CD8-positive, alpha-beta memory T cell (primary cell): ENCODE measurements at regions not wholly inside any gene's neighbourhood (a gene's known extent, or its start where the extent isn't known, plus 50 kb on each side); places are given as distances from the start of the nearest gene placed in this dataset.

ENCODE experiments used
- CTCF ChIA-PET: fragments of 350-600 bp; sonication (Branson Sonifier 250); formaldehyde crosslinking; loops from one replicate; lab custom pipeline; 2021; ENCODE audit warnings: antibody characterized with exemption; lab: Charles Lee
- POLR2A ChIA-PET: fragments of 350-600 bp; sonication (Branson Sonifier 250); formaldehyde crosslinking; loops from one replicate; lab custom pipeline; 2021; ENCODE audit warnings: antibody characterized with exemption; lab: Charles Lee
- DNase-seq, 5 donors: peaks; one replicate each; pipeline versions ENCODE4 v3.0.0 to v3.0.0-alpha.2; 2020 to 2022; ENCODE audit warnings: mixed read lengths in 1 of 5
- H3K27ac ChIP-seq: one replicate; pipeline ENCODE4 v1.7.0; 2013; ENCODE audit warnings: low read depth, mild to moderate bottlenecking, low read length, moderate library complexity
- H3K27me3 ChIP-seq: 2 replicates; pipeline ENCODE4 v1.7.0; 2013; ENCODE audit warnings: low read length, mild to moderate bottlenecking; ENCODE audit not compliant: insufficient read depth, poor library complexity, severe bottlenecking
- H3K36me3 ChIP-seq: 2 replicates; pipeline ENCODE4 v1.7.0; 2013; ENCODE audit warnings: mild to moderate bottlenecking, low read length, moderate library complexity; ENCODE audit not compliant: insufficient read depth
- H3K4me1 ChIP-seq: 2 replicates; pipeline ENCODE4 v1.7.0; 2013; ENCODE audit warnings: mild to moderate bottlenecking, low read length, moderate library complexity; ENCODE audit not compliant: insufficient read depth
- H3K4me3 ChIP-seq: 2 replicates; pipeline ENCODE4 v1.7.0; 2013; ENCODE audit warnings: mild to moderate bottlenecking, low read length
- H3K9me3 ChIP-seq: 2 replicates; pipeline ENCODE4 v1.7.0; 2013; ENCODE audit warnings: mild to moderate bottlenecking, low read length
- H3K27ac Mint-ChIP-seq, 8 donors: one replicate each; pipeline ENCODE4 v1.8.0; 2020 to 2021; ENCODE audit warnings: mixed read lengths in 8 of 8, mild to moderate bottlenecking in 6 of 8, inconsistent platforms in 3 of 8, moderate library complexity in 3 of 8
- H3K27me3 Mint-ChIP-seq, 2 donors: one replicate each; pipeline ENCODE4 v1.8.0; 2020 to 2021; ENCODE audit warnings: mixed read lengths in 2 of 2, mild to moderate bottlenecking in 1 of 2, moderate library complexity in 1 of 2
- H3K36me3 Mint-ChIP-seq, 3 donors: one replicate each; pipeline ENCODE4 v1.8.0; 2020 to 2021; ENCODE audit warnings: mixed read lengths in 3 of 3, inconsistent platforms in 1 of 3, mild to moderate bottlenecking in 1 of 3
- H3K4me1 Mint-ChIP-seq, 3 donors: one replicate each; pipeline ENCODE4 v1.8.0; 2020 to 2021; ENCODE audit warnings: mixed read lengths in 3 of 3, inconsistent platforms in 1 of 3, mild to moderate bottlenecking in 1 of 3
- H3K4me3 Mint-ChIP-seq, 7 donors: one replicate each; pipeline ENCODE4 v1.8.0; 2020 to 2021; ENCODE audit warnings: mixed read lengths in 7 of 7, mild to moderate bottlenecking in 6 of 7, moderate library complexity in 4 of 7, inconsistent platforms in 2 of 7
- H3K9me3 Mint-ChIP-seq, 5 donors: one replicate each; pipeline ENCODE4 v1.8.0; 2020 to 2022; ENCODE audit warnings: mixed read lengths in 5 of 5, mild to moderate bottlenecking in 3 of 5, moderate library complexity in 2 of 5, inconsistent platforms in 1 of 5

- Mint-ChIP-seq H3K4me3 (no peak overlapping the region), H3K9me3 (peaks cover 0 to 10% (median 4%) of the 10 kb centered on the region in 5 donors), H3K36me3 (peaks cover 0 to 1% (median 0%) of the 10 kb centered on the region in 3 donors), H3K27ac (peak overlapping the region in 1 of 8 donors; percentile 21), H3K4me1 (no peaks in the 10 kb centered on the region), H3K27me3 (no peaks in the 10 kb centered on the region)
- Histone ChIP-seq H3K27ac (no peak overlapping the region), H3K27me3 (no peaks in the 10 kb centered on the region), H3K9me3 (no peaks in the 10 kb centered on the region), H3K4me3 (no peak overlapping the region), H3K4me1 (no peaks in the 10 kb centered on the region), H3K36me3 (no peaks in the 10 kb centered on the region)
- ChIA-PET CTCF (no interaction called here), POLR2A (no interaction called here)
- DNase-seq: no peak
These were observed 1053.2 kb downstream of the SLITRK1 start for GRCh38 chr13:82829040-82829439.

- no peak overlapping the region for H3K27ac ChIP-seq
- Mint-ChIP-seq H3K9me3 (peaks cover 0 to 10% (median 4%) of the 10 kb centered on the region in 5 donors), H3K27me3 (no peaks in the 10 kb centered on the region), H3K4me1 (no peaks in the 10 kb centered on the region), H3K27ac (no peak overlapping the region), H3K4me3 (no peak overlapping the region), H3K36me3 (peaks cover 0 to 1% (median 0%) of the 10 kb centered on the region in 3 donors)
- ChIA-PET POLR2A (no interaction called here), CTCF (no interaction called here)
- H3K4me1 ChIP-seq: no peaks in the 10 kb centered on the region
- H3K36me3 ChIP-seq: no peaks in the 10 kb centered on the region
- no peaks in the 10 kb centered on the region for H3K27me3 ChIP-seq
- H3K4me3 ChIP-seq: no peak overlapping the region
- no peaks in the 10 kb centered on the region for H3K9me3 ChIP-seq
- no peak for DNase-seq
These were observed 1054.5 kb downstream of the SLITRK1 start for GRCh38 chr13:82827724-82828123.

GRCh38 chr13:82822935-82823334, 1059.3 kb downstream of the SLITRK1 start:
- no peaks in the 10 kb centered on the region for H3K27me3 ChIP-seq
- H3K27ac ChIP-seq: no peak overlapping the region
- POLR2A ChIA-PET: no interaction called here
- Mint-ChIP-seq H3K4me3 (no peak overlapping the region), H3K27me3 (no peaks in the 10 kb centered on the region), H3K36me3 (no peaks in the 10 kb centered on the region), H3K27ac (no peak overlapping the region), H3K4me1 (no peaks in the 10 kb centered on the region), H3K9me3 (peaks cover 2 to 13% (median 3%) of the 10 kb centered on the region in 5 donors)
- no peak overlapping the region for H3K4me3 ChIP-seq
- no peaks in the 10 kb centered on the region for H3K4me1 ChIP-seq
- H3K36me3 ChIP-seq: no peaks in the 10 kb centered on the region
- DNase-seq: no peak
- no peaks in the 10 kb centered on the region for H3K9me3 ChIP-seq
- CTCF ChIA-PET: no interaction called here

GRCh38 chr13:82817133-82817532, 1065.1 kb downstream of the SLITRK1 start:
- Mint-ChIP-seq H3K9me3 (peaks cover 0 to 26% (median 8%) of the 10 kb centered on the region in 5 donors), H3K27me3 (peaks cover 0 to 1% of the 10 kb centered on the region in 2 donors), H3K4me1 (no peaks in the 10 kb centered on the region), H3K27ac (no peak overlapping the region), H3K4me3 (no peak overlapping the region), H3K36me3 (no peaks in the 10 kb centered on the region)
- no peak overlapping the region for H3K27ac ChIP-seq
- CTCF ChIA-PET: no interaction called here
- no peaks in the 10 kb centered on the region for H3K27me3 ChIP-seq
- no peaks in the 10 kb centered on the region for H3K9me3 ChIP-seq
- no peaks in the 10 kb centered on the region for H3K4me1 ChIP-seq
- POLR2A ChIA-PET: no interaction called here
- H3K4me3 ChIP-seq: no peak overlapping the region
- no peaks in the 10 kb centered on the region for H3K36me3 ChIP-seq
- DNase-seq: no peak

- H3K9me3 ChIP-seq: no peaks in the 10 kb centered on the region
- CTCF ChIA-PET: no interaction called here
- no peak overlapping the region for H3K4me3 Mint-ChIP-seq
- no peaks in the 10 kb centered on the region for H3K36me3 Mint-ChIP-seq
- no peak for DNase-seq
- no peaks in the 10 kb centered on the region for H3K4me1 ChIP-seq
- H3K36me3 ChIP-seq: no peaks in the 10 kb centered on the region
- peaks cover 0 to 1% of the 10 kb centered on the region in 2 donors for H3K27me3 Mint-ChIP-seq
- H3K27ac ChIP-seq: no peak overlapping the region
- H3K4me3 ChIP-seq: no peak overlapping the region
- no peaks in the 10 kb centered on the region for H3K4me1 Mint-ChIP-seq
- no peak overlapping the region for H3K27ac Mint-ChIP-seq
- no peaks in the 10 kb centered on the region for H3K27me3 ChIP-seq
- H3K9me3 Mint-ChIP-seq: peaks cover 0 to 27% (median 12%) of the 10 kb centered on the region in 5 donors
- POLR2A ChIA-PET: no interaction called here
These were observed 1066.5 kb downstream of the SLITRK1 start for GRCh38 chr13:82815791-82816190.

GRCh38 chr13:82803341-82803740, 1078.9 kb downstream of the SLITRK1 start:
- no peak overlapping the region for H3K4me3 Mint-ChIP-seq
- POLR2A ChIA-PET: no interaction called here
- no peaks in the 10 kb centered on the region for H3K4me1 ChIP-seq
- H3K9me3 ChIP-seq: no peaks in the 10 kb centered on the region
- H3K9me3 Mint-ChIP-seq: peaks cover 0 to 21% (median 6%) of the 10 kb centered on the region in 5 donors
- H3K27ac Mint-ChIP-seq: no peak overlapping the region
- no peaks in the 10 kb centered on the region for H3K4me1 Mint-ChIP-seq
- CTCF ChIA-PET: no interaction called here
- H3K27ac ChIP-seq: no peak overlapping the region
- H3K4me3 ChIP-seq: no peak overlapping the region
- no peak for DNase-seq
- no peaks in the 10 kb centered on the region for H3K36me3 ChIP-seq
- H3K27me3 Mint-ChIP-seq: no peaks in the 10 kb centered on the region
- H3K27me3 ChIP-seq: no peaks in the 10 kb centered on the region
- H3K36me3 Mint-ChIP-seq: no peaks in the 10 kb centered on the region

- ChIA-PET POLR2A (no interaction called here), CTCF (no interaction called here)
- DNase-seq: no peak
- H3K4me3 Mint-ChIP-seq: no peak overlapping the region
- peaks cover 0 to 21% (median 6%) of the 10 kb centered on the region in 5 donors for H3K9me3 Mint-ChIP-seq
- H3K27ac Mint-ChIP-seq: no peak overlapping the region
- H3K4me1 ChIP-seq: no peaks in the 10 kb centered on the region
- no peaks in the 10 kb centered on the region for H3K9me3 ChIP-seq
- H3K4me3 ChIP-seq: no peak overlapping the region
- H3K36me3 Mint-ChIP-seq: no peaks in the 10 kb centered on the region
- H3K27me3 ChIP-seq: no peaks in the 10 kb centered on the region
- H3K4me1 Mint-ChIP-seq: no peaks in the 10 kb centered on the region
- H3K27me3 Mint-ChIP-seq: no peaks in the 10 kb centered on the region
- no peak overlapping the region for H3K27ac ChIP-seq
- no peaks in the 10 kb centered on the region for H3K36me3 ChIP-seq
These were observed 1079.7 kb downstream of the SLITRK1 start for GRCh38 chr13:82802528-82802927.

- Histone ChIP-seq H3K27ac (no peak overlapping the region), H3K4me3 (no peak overlapping the region), H3K9me3 (no peaks in the 10 kb centered on the region), H3K27me3 (no peaks in the 10 kb centered on the region), H3K36me3 (no peaks in the 10 kb centered on the region), H3K4me1 (no peaks in the 10 kb centered on the region)
- ChIA-PET CTCF (no interaction called here), POLR2A (no interaction called here)
- no peak for DNase-seq
- Mint-ChIP-seq H3K27ac (no peak overlapping the region), H3K9me3 (peaks cover 0 to 21% (median 6%) of the 10 kb centered on the region in 5 donors), H3K4me1 (no peaks in the 10 kb centered on the region), H3K27me3 (no peaks in the 10 kb centered on the region), H3K36me3 (no peaks in the 10 kb centered on the region), H3K4me3 (no peak overlapping the region)
These were observed 1081.9 kb downstream of the SLITRK1 start for GRCh38 chr13:82800391-82800790.

- Mint-ChIP-seq H3K27ac (no peak overlapping the region), H3K36me3 (no peaks in the 10 kb centered on the region), H3K9me3 (peaks cover 0 to 15% (median 0%) of the 10 kb centered on the region in 5 donors), H3K4me1 (no peaks in the 10 kb centered on the region), H3K4me3 (no peak overlapping the region), H3K27me3 (no peaks in the 10 kb centered on the region)
- Histone ChIP-seq H3K9me3 (no peaks in the 10 kb centered on the region), H3K27me3 (no peaks in the 10 kb centered on the region), H3K36me3 (no peaks in the 10 kb centered on the region), H3K4me3 (no peak overlapping the region), H3K4me1 (no peaks in the 10 kb centered on the region), H3K27ac (no peak overlapping the region)
- ChIA-PET POLR2A (no interaction called here), CTCF (no interaction called here)
- no peak for DNase-seq
These were observed 1084.4 kb downstream of the SLITRK1 start for GRCh38 chr13:82797876-82798275.
